ENCODE measurements at regions not wholly inside any gene's neighbourhood (a gene's known extent, or its start where the extent isn't known, plus 50 kb on each side); places are given as distances from the start of the nearest gene placed in this dataset.

DNA sequence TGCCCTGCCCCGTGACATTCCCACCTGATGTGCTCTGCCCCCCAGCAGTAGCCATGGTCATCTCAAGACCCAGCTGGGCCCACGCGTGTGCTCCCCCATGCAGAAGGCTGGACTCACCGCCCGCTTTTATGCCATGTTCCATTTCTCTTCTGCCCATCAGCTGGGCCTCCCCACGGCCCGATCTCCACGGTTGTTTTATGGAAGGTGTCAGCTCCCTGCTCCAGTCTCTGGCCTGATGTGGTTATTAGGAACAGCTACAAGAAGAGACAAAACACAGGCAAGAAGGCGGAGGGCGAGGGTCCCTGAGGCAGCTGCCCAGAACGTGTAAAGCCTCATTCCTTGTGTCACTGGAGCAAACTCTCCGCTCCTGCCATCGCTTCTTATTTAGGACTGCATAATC lies 50.2 kb upstream of the DISP3 start:
- ATAC-seq (no peak), FAIRE-seq (no peak), DNase-seq (no peak)
- no peaks in the 10 kb centered on the region for H3K36me3 ChIP-seq
- H3K9me3 ChIP-seq, result no peaks in the 10 kb centered on the region
- WGBS, 2 donors, result 72 to 73% methylated on average over 13 of the region's 13 CpGs
- H3K27ac ChIP-seq, result no peak overlapping the region
- no peak overlapping the region for H3K4me3 ChIP-seq
- no peaks in the 10 kb centered on the region for H3K4me1 ChIP-seq
- intact Hi-C loops (cut with DNase I), result no loop called here
- H3K27me3 ChIP-seq, result no peaks in the 10 kb centered on the region
- TF ChIP-seq CTCF (IDR thresholded peaks at IDR 0.05), result no peak

All from pancreas (tissue), 10 donors.